ENCODE measurements at regions not wholly inside any gene's neighbourhood (a gene's known extent, or its start where the extent isn't known, plus 50 kb on each side); places are given as distances from the start of the nearest gene placed in this dataset.

DNA sequence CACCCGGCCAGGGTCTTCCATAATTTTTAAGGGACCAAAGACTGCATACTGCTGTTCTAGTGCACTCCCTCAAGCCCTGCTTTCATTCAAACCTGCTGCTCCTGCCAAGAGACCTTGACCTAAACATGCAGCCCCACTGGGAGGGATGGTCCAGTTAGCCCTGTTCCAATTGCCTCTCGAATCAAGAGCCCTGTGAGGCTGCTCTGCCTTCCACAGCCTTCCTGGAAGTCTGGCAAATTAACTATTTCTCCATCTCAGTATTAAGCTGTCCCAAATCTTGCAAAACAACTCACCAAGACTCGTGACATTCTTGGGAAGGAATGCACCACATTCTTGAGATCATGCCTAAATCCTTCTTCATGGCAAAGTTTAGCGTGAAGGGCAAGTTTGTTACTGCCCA lies 231.3 kb downstream of the C1orf94 start:
- TF ChIP-seq ZFP3 (tag by site-specific recombination; IDR thresholded peaks at IDR 0.05; ENCODE audit: low read depth) (no peak), ZNF121 (tag by site-specific recombination; IDR thresholded peaks at IDR 0.05) (no peak), YY2 (tag by site-specific recombination; IDR thresholded peaks at IDR 0.05) (no peak), ZNF24 (tag by site-specific recombination; IDR thresholded peaks at IDR 0.05) (no peak)
- ChIA-PET POLR2A (no interaction called here), CTCF (no interaction called here)
- H3K36me3 ChIP-seq (ENCODE audit: control insufficient read depth in 2 of 2, insufficient read depth in 1 of 2, low read length in 2 of 2) = no peaks in the 10 kb centered on the region
- no peak overlapping the region for H3K4me3 ChIP-seq (ENCODE audit: low read depth, low read length)
- H3K4me1 ChIP-seq (ENCODE audit: control insufficient read depth, insufficient read depth, low read length) = peaks cover 14% of the 10 kb centered on the region
- no peak overlapping the region for H3K27ac ChIP-seq (ENCODE audit: extremely low read depth, low read depth, low read length)
- H3K9me3 ChIP-seq (ENCODE audit: control insufficient read depth, insufficient read depth, low read depth, low read length) = no peaks in the 10 kb centered on the region

DNA sequence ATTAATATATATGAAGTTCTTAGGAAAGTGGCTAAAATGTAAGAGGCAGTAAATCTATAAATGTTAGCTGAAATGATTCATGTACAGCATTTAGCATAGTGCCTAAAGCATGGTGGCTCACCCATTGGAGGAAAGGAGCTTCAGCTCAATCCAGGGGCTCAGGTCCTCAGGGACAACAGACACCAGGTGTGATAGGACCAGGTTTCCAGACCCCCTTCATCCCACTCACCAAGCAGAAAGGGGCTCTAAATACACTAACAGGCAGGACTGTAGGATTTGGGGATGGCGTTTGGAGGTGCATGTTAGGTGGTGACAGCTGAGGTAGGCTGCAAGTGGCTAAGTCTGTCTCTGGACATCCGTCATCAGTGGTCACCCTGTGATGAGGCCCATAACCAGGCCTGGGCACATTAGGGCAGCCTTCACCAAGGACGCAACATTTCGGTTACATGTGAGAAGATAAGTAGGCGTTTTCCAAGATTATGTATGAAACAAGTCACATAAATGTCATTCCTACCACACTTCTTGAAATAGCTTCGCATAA lies 233.1 kb downstream of the C1orf94 start:
- ChIA-PET CTCF (interaction anchor here (0.6 to 1.0 kb wide), 3 partner anchors 10 to 37 kb away, joined by 3 read pairs; no protein-coding TSS in a partner anchor), POLR2A (no interaction called here)

DNA sequence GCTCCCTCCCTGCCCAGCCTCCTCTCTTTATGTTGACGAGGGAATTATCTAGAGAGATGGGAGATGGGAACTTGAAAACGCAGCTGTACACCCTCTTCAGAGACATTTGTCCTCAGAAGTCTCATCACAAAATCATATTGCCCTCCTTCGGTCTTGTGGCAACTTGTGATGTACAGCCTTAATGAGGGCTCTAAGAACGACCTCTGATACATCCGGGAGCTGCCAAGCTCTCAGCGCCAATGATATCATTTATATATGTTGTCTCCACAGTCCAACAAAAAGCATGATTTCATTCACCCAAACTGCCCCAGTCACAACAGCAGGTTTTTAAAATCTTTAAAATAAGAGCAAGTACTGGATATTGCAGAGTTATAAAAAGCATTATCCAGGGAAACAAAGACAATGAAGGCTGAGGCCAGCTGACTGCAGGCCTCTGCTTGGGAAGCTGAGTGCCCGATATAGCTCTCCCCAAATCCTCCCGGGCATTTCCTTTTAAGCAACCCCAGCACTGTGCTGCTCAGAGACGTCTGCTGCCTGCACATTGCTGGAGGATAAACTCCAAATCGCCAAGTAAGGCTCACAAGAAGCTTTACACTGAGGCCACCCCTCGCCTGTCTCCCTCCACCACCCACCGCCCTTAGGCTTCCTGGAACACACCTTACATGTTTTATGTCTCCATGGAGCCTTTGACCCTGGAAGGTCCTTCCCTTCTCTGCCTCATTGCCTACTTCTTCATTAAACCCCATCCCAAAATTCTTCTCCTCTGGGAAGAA lies 236.1 kb downstream of the C1orf94 start:
- Histone ChIP-seq H3K9me3 (ENCODE audit: control insufficient read depth, insufficient read depth, low read depth, low read length) (no peaks in the 10 kb centered on the region), H3K4me1 (ENCODE audit: control insufficient read depth, insufficient read depth, low read length) (no peaks in the 10 kb centered on the region), H3K36me3 (ENCODE audit: control insufficient read depth in 2 of 2, insufficient read depth in 1 of 2, low read length in 2 of 2) (no peaks in the 10 kb centered on the region), H3K4me3 (ENCODE audit: low read depth, low read length) (no peak overlapping the region), H3K27ac (ENCODE audit: extremely low read depth, low read depth, low read length) (no peak overlapping the region)
- TF ChIP-seq SP2 (tag by site-specific recombination; IDR thresholded peaks at IDR 0.05) = no peak
- no peak for TF ChIP-seq GLI2 (tag by site-specific recombination; IDR thresholded peaks at IDR 0.05; ENCODE audit: borderline replicate concordance, low read depth)
- no peak for TF ChIP-seq ZBTB7A (tag by site-specific recombination; IDR thresholded peaks at IDR 0.05; ENCODE audit: low read depth)
- POLR2A ChIA-PET = no interaction called here
- CTCF ChIA-PET = interaction anchor here (0.6 to 0.7 kb wide), 2 partner anchors 179 to 347 kb away, joined by 3 read pairs; no protein-coding TSS in a partner anchor

More for the DNA sequence above, 233.1 kb downstream of the C1orf94 start:
- Histone ChIP-seq H3K27ac (ENCODE audit: extremely low read depth, low read depth, low read length) (no peak overlapping the region), H3K4me1 (ENCODE audit: control insufficient read depth, insufficient read depth, low read length) (peaks cover 14% of the 10 kb centered on the region), H3K9me3 (ENCODE audit: control insufficient read depth, insufficient read depth, low read depth, low read length) (no peaks in the 10 kb centered on the region), H3K4me3 (ENCODE audit: low read depth, low read length) (no peak overlapping the region), H3K36me3 (ENCODE audit: control insufficient read depth in 2 of 2, insufficient read depth in 1 of 2, low read length in 2 of 2) (no peaks in the 10 kb centered on the region)
- no peak for TF ChIP-seq ZNF585B (tag by site-specific recombination; IDR thresholded peaks at IDR 0.05)
- no peak for TF ChIP-seq ZNF621 (tag by site-specific recombination; IDR thresholded peaks at IDR 0.05)
- TF ChIP-seq ZNF530 (tag by site-specific recombination; IDR thresholded peaks at IDR 0.05; ENCODE audit: low read depth) = no peak
- TF ChIP-seq ZNF2 (tag by site-specific recombination; IDR thresholded peaks at IDR 0.05) = no peak
- TF ChIP-seq, protein P1, sequence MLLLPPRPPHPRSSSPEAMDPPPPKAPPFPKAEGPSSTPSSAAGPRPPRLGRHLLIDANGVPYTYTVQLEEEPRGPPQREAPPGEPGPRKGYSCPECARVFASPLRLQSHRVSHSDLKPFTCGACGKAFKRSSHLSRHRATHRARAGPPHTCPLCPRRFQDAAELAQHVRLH (tag by site-specific recombination; IDR thresholded peaks at IDR 0.05) = no peak

DNA sequence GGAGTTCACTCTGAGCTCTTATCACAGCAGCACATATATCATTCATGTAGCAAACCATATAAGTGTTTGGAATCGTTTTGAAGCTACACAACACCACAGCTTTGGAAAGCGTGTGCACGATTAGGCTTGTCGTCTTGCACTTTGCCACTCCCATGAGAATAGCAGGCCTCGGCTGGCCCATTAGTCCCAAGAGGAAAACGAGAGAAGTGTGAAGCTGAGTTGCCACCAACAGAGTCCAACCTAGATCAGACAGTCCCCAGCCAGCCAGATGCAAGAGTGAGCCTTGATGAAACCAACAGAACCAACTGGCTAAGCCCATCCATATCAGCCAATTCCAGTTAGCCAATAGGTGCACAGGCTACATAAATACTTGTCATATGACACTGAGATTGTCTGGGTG lies 238.4 kb downstream of the C1orf94 start:
- Histone ChIP-seq H3K4me3 (ENCODE audit: low read depth, low read length) (no peak overlapping the region), H3K4me1 (ENCODE audit: control insufficient read depth, insufficient read depth, low read length) (no peaks in the 10 kb centered on the region), H3K36me3 (ENCODE audit: control insufficient read depth in 2 of 2, insufficient read depth in 1 of 2, low read length in 2 of 2) (no peaks in the 10 kb centered on the region), H3K9me3 (ENCODE audit: control insufficient read depth, insufficient read depth, low read depth, low read length) (no peaks in the 10 kb centered on the region), H3K27ac (ENCODE audit: extremely low read depth, low read depth, low read length) (no peak overlapping the region)
- ChIA-PET POLR2A (no interaction called here), CTCF (interaction anchor here (1.1 kb wide), 1 partner anchor 45 kb away, joined by 3 read pairs; no protein-coding TSS in a partner anchor)
- no peak for TF ChIP-seq ZNF707 (tag by site-specific recombination; IDR thresholded peaks at IDR 0.05)
- TF ChIP-seq ZNF23 (tag by site-specific recombination; IDR thresholded peaks at IDR 0.05; ENCODE audit: borderline replicate concordance) = no peak
- no peak for TF ChIP-seq ZNF658 (tag by site-specific recombination; IDR thresholded peaks at IDR 0.05)
- TF ChIP-seq, protein P2, sequence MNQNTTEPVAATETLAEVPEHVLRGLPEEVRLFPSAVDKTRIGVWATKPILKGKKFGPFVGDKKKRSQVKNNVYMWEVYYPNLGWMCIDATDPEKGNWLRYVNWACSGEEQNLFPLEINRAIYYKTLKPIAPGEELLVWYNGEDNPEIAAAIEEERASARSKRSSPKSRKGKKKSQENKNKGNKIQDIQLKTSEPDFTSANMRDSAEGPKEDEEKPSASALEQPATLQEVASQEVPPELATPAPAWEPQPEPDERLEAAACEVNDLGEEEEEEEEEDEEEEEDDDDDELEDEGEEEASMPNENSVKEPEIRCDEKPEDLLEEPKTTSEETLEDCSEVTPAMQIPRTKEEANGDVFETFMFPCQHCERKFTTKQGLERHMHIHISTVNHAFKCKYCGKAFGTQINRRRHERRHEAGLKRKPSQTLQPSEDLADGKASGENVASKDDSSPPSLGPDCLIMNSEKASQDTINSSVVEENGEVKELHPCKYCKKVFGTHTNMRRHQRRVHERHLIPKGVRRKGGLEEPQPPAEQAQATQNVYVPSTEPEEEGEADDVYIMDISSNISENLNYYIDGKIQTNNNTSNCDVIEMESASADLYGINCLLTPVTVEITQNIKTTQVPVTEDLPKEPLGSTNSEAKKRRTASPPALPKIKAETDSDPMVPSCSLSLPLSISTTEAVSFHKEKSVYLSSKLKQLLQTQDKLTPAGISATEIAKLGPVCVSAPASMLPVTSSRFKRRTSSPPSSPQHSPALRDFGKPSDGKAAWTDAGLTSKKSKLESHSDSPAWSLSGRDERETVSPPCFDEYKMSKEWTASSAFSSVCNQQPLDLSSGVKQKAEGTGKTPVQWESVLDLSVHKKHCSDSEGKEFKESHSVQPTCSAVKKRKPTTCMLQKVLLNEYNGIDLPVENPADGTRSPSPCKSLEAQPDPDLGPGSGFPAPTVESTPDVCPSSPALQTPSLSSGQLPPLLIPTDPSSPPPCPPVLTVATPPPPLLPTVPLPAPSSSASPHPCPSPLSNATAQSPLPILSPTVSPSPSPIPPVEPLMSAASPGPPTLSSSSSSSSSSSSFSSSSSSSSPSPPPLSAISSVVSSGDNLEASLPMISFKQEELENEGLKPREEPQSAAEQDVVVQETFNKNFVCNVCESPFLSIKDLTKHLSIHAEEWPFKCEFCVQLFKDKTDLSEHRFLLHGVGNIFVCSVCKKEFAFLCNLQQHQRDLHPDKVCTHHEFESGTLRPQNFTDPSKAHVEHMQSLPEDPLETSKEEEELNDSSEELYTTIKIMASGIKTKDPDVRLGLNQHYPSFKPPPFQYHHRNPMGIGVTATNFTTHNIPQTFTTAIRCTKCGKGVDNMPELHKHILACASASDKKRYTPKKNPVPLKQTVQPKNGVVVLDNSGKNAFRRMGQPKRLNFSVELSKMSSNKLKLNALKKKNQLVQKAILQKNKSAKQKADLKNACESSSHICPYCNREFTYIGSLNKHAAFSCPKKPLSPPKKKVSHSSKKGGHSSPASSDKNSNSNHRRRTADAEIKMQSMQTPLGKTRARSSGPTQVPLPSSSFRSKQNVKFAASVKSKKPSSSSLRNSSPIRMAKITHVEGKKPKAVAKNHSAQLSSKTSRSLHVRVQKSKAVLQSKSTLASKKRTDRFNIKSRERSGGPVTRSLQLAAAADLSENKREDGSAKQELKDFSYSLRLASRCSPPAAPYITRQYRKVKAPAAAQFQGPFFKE (tag by site-specific recombination; IDR thresholded peaks at IDR 0.05; ENCODE audit: borderline replicate concordance) = no peak
- TF ChIP-seq KLF1 (tag by site-specific recombination; IDR thresholded peaks at IDR 0.05) = no peak
- no peak for TF ChIP-seq ZNF121 (tag by site-specific recombination; IDR thresholded peaks at IDR 0.05)
- no peak for TF ChIP-seq ZNF514 (tag by site-specific recombination; IDR thresholded peaks at IDR 0.05)
- no peak for TF ChIP-seq ZNF623 (tag by site-specific recombination; IDR thresholded peaks at IDR 0.05)
- no peak for TF ChIP-seq ZFP41 (tag by site-specific recombination; IDR thresholded peaks at IDR 0.05; ENCODE audit: borderline replicate concordance)
- no peak for TF ChIP-seq ZNF549 (tag by site-specific recombination; IDR thresholded peaks at IDR 0.05)
- TF ChIP-seq ZNF416 (tag by site-specific recombination; IDR thresholded peaks at IDR 0.05) = no peak
- no peak for TF ChIP-seq ZNF610 (tag by site-specific recombination; IDR thresholded peaks at IDR 0.05; ENCODE audit: borderline replicate concordance)
